NCI-H460 (cell line): ENCODE measurements at regions not wholly inside any gene's neighbourhood (a gene's known extent, or its start where the extent isn't known, plus 50 kb on each side); places are given as distances from the start of the nearest gene placed in this dataset.

Experiments used
- DNase-seq: peaks from one replicate; pipeline ENCODE4 v3.0.0-alpha.2; 2016; ENCODE audit warnings: low read depth; ENCODE audit errors: extremely low read depth

GRCh38 chr2:12265646-12266045 is 451.1 kb upstream of the TRIB2 start:
- no peak for DNase-seq

GRCh38 chr2:12267042-12267441 is 449.7 kb upstream of the TRIB2 start:
- no peak for DNase-seq

GRCh38 chr2:12269041-12269972 is 447.4 kb upstream of the TRIB2 start:
- DNase-seq: no peak

- DNase-seq: no peak
Measured at GRCh38 chr2:12270876-12271588, 445.7 kb upstream of the TRIB2 start.

- DNase-seq: no peak
Measured at GRCh38 chr2:12271589-12271984, 445.1 kb upstream of the TRIB2 start.

- DNase-seq: no peak
Measured at GRCh38 chr2:12273111-12273510, 443.6 kb upstream of the TRIB2 start.

- no peak for DNase-seq
Measured at GRCh38 chr2:12274591-12274990, 442.1 kb upstream of the TRIB2 start.

GRCh38 chr2:12277241-12278034 is 439.3 kb upstream of the TRIB2 start:
- no peak for DNase-seq

GRCh38 chr2:12278217-12278750 is 438.5 kb upstream of the TRIB2 start:
- no peak for DNase-seq

GRCh38 chr2:12282780-12283695 is 433.7 kb upstream of the TRIB2 start:
- no peak for DNase-seq

- no peak for DNase-seq
Measured at GRCh38 chr2:12284037-12284436, 432.7 kb upstream of the TRIB2 start.

- DNase-seq: no peak
Measured at GRCh38 chr2:12284487-12284886, 432.2 kb upstream of the TRIB2 start.

- DNase-seq: no peak
Measured at GRCh38 chr2:12286347-12286746, 430.4 kb upstream of the TRIB2 start.

GRCh38 chr2:12287220-12287751 is 429.4 kb upstream of the TRIB2 start:
- DNase-seq: no peak

- no peak for DNase-seq
Measured at GRCh38 chr2:12288048-12288447, 428.7 kb upstream of the TRIB2 start.

- DNase-seq: no peak
Measured at GRCh38 chr2:12289120-12289802, 427.5 kb upstream of the TRIB2 start.

GRCh38 chr2:12291303-12291702 is 425.4 kb upstream of the TRIB2 start:
- no peak for DNase-seq

- no peak for DNase-seq
Measured at GRCh38 chr2:12293874-12294273, 422.9 kb upstream of the TRIB2 start.
